Fibroblast of peridontal ligament (primary cell): ENCODE measurements at regions not wholly inside any gene's neighbourhood (a gene's known extent, or its start where the extent isn't known, plus 50 kb on each side); places are given as distances from the start of the nearest gene placed in this dataset.
"Not testable (repeated sequence)": the region's sequence is repeated elsewhere in the genome, so short reads cannot be mapped to it uniquely, and the experiment has no call there.

Experiments
- DNase-seq: peaks from one replicate; pipeline ENCODE4 v3.0.0-alpha.2; 2010; ENCODE audit errors: extremely low read depth

DNA sequence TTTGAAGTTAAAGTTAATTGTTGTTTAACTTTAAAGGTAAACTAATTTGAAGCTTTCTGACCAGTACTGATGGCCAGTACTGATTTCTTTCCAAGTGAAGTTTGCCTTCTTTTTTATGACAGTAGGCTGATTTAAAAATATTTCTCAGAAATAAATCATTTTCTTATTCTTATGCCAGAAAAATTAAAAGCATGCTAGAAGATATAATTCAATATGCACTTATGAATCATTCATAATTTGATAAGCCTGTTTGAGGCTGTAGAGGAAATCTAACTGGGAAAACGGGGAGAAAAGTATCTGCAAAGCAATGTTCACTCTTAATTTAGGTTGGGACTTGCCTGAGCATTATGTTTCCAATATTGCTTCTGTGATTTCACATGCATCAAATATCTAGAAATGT is 1112.0 kb upstream of the INTU start:
- no peak for DNase-seq

DNA sequence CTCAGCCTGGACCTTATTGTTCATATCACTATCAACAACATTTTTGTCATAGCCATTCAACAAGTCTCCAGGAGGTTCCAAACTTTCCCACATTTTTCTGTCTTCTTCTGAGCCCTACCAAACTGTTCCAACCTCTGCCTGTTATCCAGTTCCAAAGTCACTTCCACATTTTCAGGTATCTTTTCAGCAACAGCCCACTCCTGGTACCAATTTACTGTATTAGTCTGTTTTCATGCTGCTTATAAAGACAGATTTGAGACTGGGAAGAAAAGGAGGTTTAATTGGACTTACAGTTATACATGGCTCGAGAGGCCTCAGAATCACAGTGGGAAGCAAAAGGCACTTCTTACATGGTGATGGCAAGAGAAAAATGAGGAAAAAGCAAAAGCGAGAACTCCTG is 1107.4 kb upstream of the INTU start:
- not testable (repeated sequence) for DNase-seq

DNA sequence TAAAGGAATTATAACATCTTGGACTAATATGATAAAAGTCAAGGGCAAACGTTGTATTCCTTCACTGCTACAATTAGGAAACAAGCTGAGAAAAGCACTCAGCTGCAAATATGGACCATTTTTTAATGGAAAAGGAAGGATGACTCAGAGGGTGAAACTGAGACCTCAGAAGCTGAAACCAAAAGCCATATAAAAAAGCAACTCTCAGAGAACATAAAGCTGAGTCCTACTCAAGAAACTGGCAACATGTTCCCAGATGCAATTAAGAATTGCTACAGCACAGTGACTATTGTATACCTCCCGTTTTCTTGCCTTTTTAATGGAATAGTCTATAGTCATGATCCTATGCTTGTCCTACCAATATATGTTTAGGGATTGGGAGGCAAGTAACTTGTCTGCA is 1106.4 kb upstream of the INTU start:
- no peak for DNase-seq

DNA sequence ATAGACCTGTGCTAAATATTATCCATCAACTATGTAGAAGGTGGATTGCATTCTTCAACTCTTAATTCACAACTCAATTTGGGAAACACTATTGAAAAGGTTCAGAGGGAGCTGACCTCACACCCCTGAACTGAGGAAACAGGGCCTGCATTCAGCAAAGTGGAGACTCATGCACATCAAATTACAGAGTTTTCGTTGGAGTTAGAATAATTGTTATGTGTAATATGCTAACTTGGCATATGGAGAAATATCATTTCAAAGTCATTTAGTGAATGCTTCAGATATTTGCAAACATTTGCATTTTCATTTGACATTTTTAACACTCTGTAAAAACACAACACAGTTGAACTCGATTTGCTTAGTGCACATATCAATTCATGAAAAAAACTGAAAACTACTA is 1102.8 kb upstream of the INTU start:
- no peak for DNase-seq

DNA sequence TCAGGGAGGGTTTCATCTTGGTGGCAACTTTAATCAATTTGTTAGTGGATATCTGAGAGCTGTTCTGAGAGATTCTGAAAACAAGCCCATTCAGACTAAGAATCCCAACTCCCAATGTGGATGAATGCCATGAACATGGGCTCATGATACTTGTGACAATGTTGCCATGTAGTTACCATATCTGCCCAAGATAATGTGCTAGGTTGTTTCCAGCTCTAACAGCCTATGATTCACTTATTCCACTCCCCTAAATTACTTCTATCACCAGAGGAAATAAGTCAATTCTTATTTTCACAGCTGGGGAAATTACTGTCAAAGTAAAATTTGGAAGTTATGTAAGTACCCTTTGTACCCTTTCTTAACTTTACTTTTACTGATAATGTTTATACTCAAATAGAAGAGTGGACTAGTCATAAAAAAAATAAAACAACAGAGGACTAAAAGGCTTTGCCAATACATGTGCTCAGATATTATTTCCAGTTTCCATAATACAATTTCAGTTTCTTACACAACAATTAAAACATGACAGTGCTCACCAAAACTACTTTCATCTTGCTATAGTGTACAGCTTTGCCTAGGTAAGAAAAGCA is 1101.7 kb upstream of the INTU start:
- peak; percentile 36 for DNase-seq

DNA sequence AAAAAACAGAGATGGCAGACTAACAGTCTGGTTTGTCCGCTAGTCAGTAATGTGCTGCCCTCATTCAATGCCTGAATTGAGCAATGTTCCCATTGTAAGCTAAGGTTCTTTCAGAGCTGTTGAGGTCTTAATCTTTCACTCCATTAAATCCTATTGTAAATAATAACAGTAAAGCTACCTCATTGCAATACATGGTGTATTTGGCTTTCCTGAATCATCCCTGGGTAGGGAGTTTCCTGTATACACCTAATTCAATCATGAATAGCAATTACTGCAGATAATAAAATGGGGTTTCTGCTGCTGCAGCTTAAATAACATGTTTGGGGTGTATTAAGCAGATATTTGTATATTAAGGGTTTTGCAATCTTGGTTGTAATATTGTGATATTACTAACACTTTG is 1100.2 kb upstream of the INTU start:
- no peak for DNase-seq

DNA sequence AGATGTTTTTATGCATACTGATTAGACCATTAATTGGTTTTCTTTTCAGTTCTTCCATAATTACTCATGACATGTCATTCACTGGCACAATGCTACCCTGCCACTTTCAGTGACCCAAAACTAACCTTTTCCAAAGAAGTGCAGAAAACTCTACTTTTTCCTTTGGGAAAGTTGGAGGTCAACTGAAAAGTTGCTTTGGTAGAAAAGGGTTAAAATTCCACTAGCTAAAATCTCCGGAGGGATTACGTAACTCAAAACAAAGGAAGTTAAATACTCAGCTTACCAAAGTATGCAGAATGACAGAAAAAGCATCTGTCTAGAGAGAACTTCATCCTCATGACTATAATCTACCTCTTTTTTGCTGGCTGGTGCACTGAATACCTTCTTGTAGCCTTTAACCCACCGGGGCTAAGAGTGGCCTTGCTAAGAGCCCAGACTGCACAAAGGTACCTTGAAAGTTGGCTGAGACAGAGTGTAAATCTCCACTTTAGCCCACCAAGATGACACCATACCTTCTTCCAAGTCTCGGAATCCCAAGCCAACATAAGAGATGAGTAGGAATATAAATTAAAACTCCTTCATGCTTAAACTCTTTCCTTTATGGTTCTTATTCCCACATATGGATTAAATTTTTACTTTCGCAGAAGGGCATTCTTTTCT is 1099.5 kb upstream of the INTU start:
- peak; percentile 58 for DNase-seq

DNA sequence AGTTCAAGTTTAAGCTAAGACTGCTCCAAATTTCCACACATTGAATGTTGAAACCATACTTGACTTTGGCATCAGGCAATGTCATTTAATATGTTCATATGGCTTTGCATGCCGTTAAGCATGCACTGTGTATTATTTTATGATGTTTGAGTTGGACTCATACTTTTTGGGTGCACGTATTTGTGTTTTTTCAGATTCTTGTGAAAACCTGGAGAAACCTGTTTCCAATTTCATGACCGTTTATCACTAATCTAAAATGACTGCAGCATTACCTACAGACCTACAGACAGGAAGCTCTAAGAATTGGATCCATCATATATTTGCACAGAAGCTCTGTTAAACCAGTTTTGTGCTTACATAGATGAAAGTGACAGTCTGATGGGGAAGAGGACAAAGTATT is 1093.0 kb upstream of the INTU start:
- DNase-seq = no peak

DNA sequence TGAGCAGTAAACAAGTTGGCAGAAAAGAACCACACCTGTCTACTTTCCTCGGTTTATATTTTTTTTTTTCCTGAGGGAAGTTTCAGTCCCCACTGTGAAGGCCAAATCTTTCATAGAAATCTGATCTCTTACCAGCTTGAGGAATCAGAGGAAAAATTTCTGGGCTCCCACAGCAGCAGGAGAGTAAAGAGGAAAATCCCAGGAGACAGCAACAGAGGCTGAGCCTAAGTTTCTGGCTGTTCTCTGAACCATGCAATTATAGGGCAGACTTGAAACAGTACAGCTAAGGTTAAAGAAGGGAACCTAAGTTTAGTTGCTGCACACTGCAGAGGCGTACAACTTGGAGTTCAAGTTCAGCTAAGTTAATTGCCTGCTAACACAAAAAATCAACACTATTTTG is 1090.9 kb upstream of the INTU start:
- DNase-seq = peak; percentile 69

DNA sequence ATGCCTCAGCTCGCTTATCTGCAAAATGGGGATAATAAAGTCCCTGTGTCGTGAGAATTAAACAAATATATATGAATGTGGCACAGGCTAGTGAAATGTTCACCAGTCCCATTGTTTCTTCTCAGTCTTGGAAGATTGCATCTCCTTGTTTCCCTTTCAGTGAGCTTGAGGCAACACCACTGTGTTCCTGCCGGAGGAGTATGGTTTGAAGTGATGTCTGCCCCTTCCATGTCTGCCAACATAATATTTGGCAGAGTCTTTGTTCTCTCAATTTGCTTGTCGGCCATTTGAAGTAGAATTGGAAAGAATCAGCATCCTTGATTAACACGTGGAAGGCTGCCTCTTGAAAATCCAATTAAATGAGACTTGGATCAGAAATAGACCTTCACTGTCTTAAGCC is 1088.5 kb upstream of the INTU start:
- DNase-seq = no peak

DNA sequence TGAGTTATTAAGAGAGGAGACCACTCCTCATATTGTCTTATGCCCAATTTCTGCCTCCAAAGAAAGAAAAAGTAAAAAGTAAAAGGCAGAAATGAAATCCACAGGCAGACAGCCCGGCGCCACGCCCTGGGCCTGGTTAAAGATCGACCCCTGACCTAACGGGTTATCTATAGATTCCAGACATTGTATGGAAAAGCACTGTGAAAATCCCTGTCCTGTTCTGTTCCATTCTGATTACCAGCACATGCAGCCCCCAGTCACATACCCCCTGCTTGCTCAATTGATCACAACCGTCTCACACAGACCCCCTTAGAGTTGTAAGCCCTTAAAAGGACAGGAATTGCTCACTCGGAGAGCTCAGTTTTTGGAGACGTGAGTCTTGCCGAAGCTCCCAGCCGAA is 1086.6 kb upstream of the INTU start:
- not testable (repeated sequence) for DNase-seq

DNA sequence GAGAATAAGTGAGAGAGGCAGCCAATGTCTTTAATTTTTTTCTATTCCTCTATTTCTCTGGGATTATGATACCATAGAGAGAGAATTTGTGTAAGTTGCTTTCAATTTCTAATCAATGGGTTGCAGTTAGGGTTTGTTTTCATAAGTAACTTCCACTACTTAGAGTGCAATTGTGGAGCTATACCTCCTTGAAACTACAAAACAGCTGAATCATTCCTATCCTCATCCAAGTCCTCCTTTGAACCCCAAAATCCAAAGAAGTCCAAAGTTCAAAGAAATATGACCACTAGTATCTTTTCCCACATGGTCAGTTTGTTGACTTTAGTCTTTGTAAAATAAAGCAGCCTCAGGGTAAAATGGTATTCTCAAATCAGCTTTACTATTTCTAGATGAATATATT is 1085.4 kb upstream of the INTU start:
- DNase-seq = no peak

DNA sequence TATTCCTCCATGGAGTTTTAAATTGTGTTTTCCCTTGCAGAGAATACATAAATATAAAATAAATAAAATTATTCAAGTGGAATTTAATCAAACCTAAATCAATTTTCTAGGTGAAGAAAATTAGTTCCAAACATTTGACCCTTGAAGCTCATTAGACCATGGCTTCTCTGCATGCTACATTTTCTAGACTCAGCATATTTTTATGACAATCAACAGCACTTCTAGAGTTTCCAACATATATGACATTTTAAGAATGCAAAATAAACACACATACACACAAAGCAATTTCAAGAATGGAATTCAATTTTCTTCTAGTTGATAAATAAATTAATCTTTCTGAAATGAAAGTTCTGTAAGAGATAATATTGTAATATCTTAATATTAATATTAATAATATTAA is 1083.9 kb upstream of the INTU start:
- DNase-seq = no peak

DNA sequence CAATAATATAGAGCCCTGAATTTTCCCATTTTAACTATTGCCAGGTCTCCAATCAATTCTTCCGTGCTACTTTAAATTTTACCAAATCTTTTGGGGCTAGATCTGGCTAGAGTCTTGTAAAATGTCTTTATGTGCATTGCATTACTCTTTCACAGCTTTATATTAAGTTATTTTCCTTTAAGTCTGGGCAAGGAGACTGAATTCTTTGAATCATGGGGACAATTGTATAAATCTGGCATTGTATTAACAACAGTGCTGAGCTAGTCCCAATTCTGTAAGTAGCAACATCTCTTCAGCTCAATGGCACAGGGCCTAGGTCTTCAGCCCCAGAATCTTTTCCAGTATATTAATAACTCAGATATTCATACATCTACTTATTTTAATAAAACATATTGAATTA is 1080.4 kb upstream of the INTU start:
- DNase-seq = no peak

DNA sequence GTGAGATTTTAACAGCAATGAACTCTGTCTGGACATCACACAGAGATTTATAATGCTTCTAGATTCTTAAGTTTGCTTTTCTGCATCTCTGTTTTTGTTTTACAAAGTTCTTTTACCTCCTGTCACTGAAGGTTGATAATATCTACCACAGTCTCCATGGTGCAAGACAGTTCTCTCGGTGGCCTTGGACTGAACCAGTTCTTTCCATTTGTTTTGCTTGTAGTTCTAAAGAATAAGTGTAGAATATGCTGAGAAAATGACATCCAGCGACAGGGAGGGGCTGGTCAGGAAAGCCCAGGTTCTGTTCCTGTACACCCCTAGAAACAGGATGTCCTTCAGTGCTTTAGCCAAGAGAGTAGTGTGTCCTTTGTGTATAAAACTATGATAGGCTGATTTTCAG is 1079.5 kb upstream of the INTU start:
- no peak for DNase-seq

DNA sequence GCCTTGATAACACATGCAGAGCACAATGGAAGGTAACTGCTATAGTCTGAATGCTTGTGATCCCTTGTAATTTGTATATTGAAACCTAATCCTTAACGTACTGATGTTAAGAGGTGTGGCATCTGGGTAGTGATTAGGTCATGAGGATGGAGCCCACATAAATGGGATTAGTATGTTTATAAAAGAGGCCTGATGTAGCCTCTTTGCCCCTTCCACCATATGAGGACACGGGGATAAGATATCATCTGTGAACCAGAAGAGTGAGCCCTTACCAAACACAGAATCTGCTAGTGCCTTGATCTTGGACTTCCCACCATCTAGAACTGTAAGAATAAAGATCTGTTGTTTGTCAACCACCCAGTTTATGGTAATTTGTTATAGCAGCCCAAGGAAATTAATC is 1074.2 kb upstream of the INTU start:
- no peak for DNase-seq

DNA sequence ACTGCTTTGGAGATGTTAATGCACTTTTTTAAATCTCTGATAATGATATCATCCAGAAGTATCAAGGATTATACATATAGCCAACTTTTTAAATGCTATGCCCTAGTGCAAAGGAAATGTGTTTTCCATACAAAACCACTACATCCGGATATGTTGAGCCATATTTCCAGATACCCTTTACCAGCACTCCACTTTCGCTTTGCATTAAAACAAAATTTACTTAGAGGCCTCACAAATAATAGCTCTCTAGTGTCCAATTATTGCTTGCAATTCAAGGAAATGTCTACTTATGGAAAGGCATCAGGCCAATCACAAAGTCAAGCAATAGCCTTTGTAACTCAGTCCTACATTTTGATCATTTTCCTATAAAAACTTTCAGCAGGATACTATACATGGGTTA is 1072.8 kb upstream of the INTU start:
- no peak for DNase-seq

DNA sequence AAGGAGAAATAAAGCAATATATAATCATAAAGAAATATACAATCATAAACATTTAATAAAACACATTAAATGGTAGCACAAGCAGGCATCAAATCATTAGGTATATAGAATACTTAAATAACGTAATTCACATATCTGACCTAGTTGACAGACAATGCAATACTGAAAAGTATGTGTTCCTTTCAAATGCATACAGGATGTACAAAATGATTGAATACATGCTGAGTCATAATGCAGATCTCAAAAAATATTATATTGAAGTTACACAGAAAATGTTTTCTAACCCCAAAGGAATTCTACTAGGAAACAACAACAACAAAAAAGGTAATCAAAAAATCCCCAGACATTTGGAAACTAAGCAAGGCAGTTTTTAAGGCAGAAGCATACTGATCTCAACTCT is 1072.0 kb upstream of the INTU start:
- DNase-seq = no peak

DNA sequence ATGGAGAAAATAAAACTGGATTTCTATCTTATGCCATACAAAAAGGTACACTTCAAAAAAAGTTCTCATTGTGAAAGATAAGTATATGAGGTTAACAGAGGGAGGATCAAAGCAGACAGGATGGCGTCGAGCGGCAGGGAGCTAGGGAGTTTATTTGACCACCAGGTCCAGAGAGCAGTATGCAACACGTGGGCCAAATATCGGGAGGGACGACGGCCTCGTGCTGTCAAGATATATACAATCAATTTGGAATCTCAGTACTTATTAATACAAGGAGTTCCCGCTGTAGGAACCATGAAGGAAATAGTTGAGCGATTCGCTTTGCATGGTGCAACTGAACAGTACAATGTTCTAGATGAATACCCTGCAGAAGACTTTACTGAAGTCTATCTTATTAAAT is 1069.4 kb upstream of the INTU start:
- no peak for DNase-seq

DNA sequence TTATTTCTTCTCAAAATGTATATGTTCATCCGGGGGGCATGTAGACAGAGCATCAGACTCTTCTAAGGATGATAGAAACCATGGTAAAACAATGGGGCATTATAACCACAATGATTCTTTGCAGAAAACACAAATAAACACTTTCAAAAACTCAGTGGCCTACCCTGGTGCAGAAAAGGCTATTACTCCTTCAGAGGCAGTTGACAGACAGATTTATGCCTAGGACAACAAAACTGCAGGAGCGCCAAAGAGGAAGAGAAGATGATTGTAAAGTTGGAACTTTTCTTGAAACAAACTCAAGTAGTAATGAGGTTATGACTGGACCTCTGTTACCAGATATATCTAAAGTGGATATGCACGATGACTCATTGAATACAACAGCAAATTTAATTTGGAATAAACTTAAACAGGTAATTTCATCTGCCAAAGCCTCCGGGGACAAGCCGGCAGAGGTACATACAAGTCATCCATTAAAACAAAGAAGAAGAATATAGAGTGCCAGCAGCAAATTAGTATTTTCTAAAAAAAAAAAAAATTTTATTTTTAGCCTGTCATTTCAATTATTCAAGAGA is 1068.4 kb upstream of the INTU start:
- no peak for DNase-seq

DNA sequence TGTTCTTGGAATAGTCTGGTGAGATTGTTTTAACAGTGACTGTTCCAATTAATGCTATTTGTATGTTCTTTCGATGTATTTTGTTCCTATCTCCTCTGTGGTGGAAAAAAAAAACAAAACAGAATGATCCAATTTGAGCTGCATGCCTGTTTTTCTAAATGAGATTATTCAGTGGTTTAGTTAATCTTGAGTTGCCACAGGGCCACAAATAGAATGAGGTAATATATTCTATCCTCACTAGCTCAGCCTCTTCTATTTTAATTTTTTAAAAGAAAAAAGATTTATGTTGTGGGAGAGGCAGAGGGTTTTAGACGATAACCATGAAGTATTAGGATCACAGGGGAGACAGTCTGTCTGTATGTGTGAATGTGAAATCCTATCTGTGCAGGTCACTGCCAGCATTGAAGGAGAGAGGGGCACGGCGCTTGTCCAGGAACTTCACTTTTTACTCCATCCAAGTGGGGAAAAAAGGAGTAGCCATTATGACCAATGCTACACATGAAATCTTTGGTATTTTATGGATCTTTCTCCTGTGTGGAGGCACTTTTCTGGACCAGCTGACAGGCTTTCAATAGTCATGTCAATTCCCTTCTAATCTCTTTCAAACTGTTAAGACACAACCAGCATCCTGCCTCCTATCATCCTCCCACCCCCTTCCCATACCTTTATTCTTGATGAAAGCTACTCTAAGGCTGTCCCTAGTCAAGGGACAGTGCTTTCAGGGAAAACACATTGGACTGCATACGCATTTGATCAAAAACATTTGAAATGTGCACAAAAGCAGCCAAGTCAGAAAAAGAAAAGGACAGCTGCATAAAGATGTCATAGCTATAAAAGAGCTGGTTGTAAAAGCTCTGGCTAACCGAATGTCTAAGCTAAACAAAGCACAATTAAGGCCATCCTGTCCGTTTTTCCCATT is 1063.8 kb upstream of the INTU start:
- no peak for DNase-seq

DNA sequence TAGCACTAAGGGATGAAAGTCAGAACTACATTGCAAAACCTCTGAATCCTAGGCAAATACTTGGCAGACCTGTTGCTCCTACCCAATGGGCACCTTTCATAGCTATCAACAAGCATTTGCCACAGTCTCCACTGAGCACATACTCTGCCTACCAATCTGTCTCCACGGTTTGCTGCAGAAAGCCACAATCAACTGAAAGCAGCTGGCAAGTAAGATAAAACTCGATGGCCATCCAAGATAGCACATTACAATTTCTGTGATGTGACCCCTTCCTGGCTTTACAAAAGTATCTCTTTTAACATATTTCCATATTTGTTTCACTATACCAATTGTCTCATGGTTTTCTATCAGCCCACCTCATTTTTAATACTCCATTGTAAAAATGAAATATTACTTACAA is 1060.5 kb upstream of the INTU start:
- DNase-seq = no peak

DNA sequence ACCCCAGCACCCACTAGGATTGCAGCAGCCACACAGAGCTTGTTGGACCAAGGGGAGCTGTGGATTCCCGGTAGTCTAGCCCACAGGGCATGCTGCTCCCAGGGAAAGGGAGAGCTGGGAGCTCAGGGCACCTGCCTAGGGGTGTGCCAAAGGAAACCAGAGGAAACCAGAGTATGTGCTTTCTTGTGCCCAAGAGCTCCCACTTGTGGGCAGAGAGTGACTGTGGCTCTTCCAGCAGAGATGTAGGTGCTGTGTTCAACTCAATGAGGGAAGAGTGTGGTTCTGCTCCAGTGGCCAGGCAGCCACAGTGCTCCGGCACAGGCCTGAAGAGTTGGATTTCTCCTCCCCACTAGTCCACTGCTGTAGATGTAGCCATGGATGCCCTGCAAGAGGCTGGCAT is 1050.0 kb upstream of the INTU start:
- DNase-seq = no peak
